ENCODE measurements at regions not wholly inside any gene's neighbourhood (a gene's known extent, or its start where the extent isn't known, plus 50 kb on each side); places are given as distances from the start of the nearest gene placed in this dataset.
"Not testable (repeated sequence)": the region's sequence is repeated elsewhere in the genome, so short reads cannot be mapped to it uniquely, and the experiment has no call there.

GRCh38 chr3:84680700-84681099 is 278.1 kb upstream of the CADM2 start:
- DNase-seq: no peak

DNA sequence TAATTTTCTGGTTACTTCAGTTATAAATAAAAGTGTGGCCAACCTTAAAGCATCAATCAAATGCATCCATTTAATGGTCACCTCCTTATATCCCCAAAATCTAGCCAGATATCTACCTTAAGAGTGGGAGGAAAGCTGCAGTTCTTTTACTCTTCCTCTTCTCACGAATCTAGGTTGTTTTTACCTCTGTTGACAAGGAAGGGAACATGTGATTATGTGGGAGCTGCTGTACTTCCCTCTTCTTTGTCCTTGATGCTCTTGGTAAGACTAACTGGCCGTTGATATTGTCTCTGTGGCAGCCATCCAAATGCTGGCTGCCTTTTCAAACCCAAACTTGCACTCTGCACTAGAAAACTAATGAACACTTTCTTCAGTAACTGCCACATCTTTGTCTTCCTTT is 275.3 kb upstream of the CADM2 start:
- DNase-seq: no peak

DNA sequence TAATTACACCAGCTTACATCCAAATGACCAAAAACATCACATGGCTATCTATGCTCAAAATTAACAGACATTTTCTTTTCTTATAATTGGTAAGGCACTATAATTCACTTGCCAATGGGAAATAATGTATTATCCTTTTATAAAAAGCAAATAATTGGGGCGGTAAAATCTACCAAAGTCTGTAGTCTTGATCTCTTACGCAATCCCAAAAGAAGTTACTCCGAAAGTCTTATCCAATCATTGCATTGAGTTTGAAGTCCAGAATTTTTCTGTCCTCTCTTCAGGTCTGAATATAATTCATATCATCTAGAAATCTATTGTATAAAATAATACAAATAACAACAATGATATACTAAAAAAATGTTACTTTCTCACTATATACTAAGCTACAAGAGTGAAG is 273.3 kb upstream of the CADM2 start:
- no peak for DNase-seq

- DNase-seq: no peak
Observed at GRCh38 chr3:84692261-84692660, 266.5 kb upstream of the CADM2 start.

DNA sequence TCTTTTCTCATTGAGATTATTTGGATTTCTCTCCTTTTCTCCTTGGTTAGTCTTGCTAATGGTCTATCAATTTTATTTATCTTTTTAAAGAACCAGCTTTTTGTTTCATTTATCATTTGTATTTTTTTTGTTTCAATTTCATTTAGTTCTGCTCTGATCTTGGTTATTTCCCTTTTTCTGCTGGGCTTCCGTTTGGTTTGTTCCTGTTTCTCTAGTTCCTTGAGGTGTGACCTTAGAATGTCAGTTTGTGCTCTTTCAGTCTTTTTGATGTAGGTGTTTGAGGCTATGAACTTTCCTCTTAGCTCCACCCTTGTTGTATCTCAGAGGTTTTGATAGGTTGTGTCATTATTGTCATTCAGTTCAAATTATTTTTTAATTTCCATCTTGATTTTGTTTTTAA is 248.5 kb upstream of the CADM2 start:
- DNase-seq: not testable (repeated sequence)

DNA sequence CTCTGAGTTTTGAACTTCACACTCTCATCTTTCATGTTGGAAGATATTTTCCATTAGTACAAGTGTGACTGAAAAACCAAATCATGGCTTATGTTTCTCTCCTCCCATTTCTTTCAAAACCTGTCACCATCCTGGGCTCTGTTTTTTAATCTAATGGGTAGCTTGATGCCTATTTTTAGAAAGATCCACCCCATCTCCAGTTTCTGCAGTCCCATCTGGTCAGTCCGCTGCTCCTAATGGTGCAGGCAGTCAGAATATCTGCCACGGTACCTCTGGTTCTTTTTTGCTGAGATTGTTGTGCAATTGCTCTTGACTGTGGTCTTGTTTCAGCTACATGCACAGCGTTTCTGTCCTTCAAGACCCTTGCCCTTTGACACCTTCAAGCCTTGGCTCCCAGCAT is 240.9 kb upstream of the CADM2 start:
- no peak for DNase-seq

DNA sequence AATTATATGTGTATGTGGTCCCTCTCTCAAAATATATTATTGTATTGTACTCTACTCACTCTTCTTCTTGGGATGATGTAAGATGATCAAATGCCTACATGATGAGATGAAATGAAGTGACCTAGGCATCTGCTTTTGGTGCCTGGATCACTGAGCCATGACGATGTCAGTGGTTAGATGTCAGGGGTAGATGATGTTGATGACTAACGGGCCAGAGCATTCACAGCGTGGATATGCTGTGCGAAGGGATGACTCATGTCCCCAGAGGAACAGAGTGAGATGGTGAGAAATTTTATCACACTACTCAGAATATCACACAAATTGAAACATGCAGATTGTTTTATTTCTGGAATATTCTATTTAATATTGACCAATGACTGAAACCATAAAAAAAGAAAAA is 233.9 kb upstream of the CADM2 start:
- no peak for DNase-seq

DNA sequence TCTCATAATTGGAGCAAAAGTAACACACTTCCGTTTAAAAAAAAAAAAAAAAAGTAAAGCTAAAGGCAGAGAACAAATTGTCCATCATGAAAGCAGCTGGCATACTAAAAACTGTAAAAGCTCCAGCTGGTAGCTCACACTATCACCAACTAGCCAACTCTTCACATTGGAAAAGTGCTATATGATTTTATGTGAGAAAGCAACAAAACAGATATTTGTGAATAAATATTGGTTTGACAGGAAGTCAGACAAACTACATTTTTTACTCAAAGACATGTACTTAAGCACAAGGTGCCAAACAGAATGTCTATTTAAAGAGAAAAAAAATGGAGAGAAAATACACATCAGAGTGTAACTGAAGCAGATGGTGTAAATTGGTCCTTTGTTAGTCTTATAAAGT is 231.2 kb upstream of the CADM2 start:
- DNase-seq: no peak

DNA sequence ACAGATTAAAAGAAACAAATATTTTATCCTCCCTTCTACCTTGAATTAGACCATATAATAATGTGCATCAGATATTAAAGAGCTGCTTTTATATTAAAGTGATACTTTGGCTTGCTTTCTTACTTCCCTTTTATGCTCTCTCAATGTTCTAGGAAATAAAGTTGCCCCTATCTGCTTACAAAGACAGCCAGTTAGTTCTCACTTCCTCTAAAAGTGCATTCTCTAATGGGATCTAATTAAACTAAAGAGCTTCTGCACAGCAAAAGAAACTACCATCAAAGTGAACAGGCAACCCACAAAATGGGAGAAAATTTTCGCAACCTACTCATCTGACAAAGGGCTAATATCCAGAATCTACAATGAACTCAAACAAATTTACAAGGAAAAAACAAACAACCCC is 224.1 kb upstream of the CADM2 start:
- DNase-seq: not testable (repeated sequence)

DNA sequence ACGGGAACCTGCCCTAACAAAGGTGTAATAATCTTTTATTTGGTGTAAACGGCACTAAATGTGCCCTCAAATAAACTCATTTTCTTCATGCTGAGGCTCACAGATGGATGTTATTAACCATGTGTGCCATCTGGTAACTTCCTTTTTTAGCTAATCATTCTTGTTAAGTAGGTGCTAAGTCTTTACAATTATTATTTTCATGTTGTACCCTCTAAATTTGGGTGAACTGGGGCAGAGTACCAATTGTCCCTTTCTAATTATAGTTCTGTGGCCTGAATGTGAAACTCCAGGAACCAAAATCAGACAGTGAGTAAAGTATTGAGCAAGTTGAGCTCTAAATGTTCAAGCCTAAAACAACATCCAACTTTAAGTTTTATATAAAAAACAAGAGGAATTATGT is 220.7 kb upstream of the CADM2 start:
- DNase-seq: peak; percentile 22

GRCh38 chr3:84742915-84743425 is 215.8 kb upstream of the CADM2 start:
- no peak for DNase-seq

GRCh38 chr3:84744130-84744529 is 214.7 kb upstream of the CADM2 start:
- no peak for DNase-seq

DNA sequence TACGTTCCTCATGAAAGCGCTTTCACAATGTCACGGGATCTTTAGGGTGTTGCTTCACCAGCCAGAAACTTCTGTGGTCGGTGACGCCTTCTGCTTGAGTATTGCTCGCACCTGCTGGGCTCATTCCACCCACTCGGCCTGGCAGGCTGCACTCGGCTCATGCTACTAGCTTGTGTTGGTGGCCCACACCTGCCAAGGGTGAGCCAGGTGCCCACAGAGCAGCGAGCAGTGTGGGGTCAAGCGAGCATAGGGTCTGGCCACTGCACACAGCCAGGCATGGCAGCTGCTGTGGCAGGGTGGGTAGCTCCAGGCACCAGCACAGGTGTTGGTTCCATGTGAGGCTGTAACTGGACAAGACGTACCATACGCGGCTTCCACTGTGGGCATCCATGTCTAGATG is 202.9 kb upstream of the CADM2 start:
- DNase-seq: no peak

GRCh38 chr3:84759361-84759760 is 199.4 kb upstream of the CADM2 start:
- no peak for DNase-seq

DNA sequence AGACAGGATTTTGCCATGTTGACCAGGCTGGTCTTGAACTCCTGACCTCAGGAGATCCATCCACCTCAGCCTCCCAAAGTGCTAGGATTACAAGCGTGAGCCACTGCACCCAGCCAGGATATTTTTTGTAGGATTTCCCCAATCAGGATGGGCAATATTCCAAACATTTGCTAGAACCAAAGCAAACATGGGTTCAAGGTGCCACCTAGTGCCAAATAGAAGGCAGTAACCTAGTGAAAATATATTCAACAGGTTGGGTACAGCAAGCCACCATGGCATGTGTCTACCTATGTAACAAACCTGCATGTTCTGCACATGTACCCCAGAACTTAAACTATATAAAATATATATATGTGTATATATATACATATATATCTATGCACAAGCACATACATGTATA is 185.9 kb upstream of the CADM2 start:
- no peak for DNase-seq

DNA sequence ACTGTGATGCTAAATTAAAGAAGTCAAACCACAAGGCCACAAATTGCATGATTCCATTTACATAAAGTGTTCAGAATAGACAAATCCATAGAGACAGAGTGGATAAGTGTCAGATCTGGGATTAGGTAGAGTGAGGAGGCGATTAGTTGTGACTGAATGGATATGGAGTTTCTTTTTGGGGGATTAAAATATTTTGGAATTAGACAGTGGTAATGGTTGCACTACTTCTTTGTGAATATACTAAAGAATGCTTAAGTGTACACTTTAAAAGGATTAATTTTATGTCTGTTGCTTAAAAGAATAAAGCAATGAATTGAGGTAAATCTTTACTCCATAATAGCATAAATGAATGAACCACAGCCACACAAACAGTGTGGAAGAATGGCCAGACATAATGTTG is 175.5 kb upstream of the CADM2 start:
- no peak for DNase-seq

DNA sequence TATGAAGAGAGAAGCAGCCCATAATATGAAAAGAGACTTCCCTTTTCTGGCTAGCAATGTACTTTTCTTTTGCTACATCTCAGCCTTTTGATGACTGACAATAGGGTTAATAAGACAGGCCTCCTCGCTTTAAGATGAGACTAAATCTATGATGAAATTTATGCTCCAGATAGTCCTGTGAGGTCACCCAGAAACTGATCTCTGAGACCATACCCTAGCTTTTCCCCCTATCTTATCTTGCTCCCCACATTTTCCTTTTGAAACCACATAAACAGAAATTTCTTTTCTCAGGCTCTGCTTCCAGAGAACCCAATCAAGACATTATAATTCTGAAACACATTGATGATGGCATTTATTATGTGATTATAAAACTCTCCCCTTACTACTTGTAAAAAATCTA is 168.8 kb upstream of the CADM2 start:
- DNase-seq: no peak

- no peak for DNase-seq
Observed at GRCh38 chr3:84806958-84807357, 151.8 kb upstream of the CADM2 start.

DNA sequence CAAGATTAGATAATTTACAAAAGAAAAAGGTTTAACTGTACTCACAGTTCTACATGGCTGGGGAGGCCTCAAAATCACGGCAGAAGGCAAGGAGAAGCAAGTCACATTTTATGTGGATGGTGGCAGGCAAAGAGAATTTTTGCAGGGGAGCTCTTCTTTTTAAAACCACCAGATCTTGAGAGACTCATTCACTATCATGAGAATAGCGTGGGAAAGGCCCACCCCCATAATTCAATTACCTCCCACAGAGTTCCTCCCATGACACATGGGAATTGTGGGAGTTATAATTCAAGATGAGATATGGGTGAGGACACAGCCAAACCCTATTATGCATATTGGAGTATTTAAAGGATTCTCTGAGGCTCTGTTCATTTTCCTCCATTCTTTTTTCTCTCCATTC is 138.7 kb upstream of the CADM2 start:
- DNase-seq: no peak

GRCh38 chr3:84820906-84821305 is 137.9 kb upstream of the CADM2 start:
- DNase-seq: no peak

- no peak for DNase-seq
Observed at GRCh38 chr3:84825817-84826216, 133.0 kb upstream of the CADM2 start.

- DNase-seq: no peak
Observed at GRCh38 chr3:84830476-84830875, 128.3 kb upstream of the CADM2 start.

- DNase-seq: no peak
Observed at GRCh38 chr3:84835366-84835765, 123.4 kb upstream of the CADM2 start.

DNA sequence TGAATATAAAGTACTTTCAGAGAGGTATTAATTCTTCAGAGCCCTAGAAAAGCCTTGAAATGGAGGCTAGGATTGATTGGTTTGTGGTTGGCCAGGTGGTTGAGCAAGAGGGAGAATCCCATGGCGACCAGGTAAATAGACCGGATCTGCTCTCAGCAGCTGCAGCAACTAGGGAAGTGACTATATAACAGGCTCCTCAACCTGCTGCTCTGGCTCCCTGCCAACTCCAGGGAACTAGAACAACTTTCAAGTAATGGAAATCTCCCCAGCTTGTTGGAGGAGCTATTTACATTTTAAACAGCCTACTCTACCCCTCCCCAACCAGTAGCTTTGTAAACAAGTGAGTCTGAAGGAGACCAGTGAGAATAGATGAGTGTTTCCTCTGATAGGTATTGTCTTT is 121.8 kb upstream of the CADM2 start:
- DNase-seq: peak; percentile 93

DNA sequence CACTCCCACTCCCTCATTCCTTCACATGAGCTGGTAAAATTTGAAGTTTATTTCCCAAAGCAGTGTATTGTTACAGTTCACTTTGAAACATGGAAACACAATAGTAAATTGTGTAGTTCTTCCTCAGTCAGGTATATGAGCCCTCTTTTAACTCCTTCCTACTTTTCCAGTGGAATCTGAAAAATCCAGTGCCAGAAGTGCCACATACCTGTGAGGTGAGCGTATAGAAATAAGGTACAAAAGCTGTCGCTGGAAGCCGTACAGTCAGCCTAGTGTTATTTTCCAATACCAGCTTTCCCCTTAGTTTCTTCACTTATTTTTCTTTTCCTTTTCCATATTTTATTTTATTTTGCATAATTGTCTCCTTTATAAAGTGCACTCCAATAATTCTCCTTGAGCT is 81.7 kb upstream of the CADM2 start:
- no peak for DNase-seq

DNA sequence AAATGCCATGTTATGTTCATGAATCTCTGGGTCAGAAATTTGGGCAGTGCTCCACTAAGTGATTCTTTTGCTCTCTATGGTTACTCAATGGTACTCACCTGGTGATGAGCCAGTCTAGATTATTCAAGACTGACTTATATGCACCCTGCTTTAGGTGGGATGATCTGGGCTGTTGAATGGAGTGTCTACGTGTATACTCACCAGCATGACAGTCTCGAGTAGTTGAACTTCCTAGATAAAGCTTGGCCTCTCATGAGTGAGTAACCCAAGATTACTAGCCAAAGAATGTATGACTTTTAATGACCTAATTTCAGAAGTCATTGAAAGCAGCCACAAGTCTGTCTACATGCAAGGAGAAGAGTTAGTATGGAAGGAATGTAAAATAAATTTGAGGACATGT is 77.5 kb upstream of the CADM2 start:
- no peak for DNase-seq
